ENCODE measurements at regions not wholly inside any gene's neighbourhood (a gene's known extent, or its start where the extent isn't known, plus 50 kb on each side); places are given as distances from the start of the nearest gene placed in this dataset.

DNA sequence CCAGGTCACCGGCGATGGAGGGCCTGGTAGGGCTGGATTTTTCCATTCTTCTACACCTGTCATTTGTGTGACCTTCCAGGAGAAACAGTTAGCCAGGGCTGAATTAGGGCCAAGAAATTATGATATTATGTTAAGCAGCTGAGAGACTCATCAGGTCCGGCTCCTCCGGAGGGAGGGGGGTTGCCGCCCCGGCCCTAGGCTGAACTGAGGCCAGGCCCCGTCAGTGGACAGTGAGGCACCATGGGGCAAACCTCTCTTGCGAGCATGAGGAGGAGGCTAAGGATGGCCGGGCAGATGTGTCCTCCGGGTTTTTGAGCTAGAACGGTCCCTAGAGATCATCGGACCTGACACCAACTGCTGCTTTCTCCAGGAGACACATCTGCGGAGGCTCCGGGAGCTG lies 150.1 kb downstream of the SOX11 start:
- no peak overlapping the region for H3K4me3 ChIP-seq (ENCODE audit: low read length)
- no peaks in the 10 kb centered on the region for H3K9me3 ChIP-seq (ENCODE audit: insufficient read depth, low read depth, low read length)
- no peaks in the 10 kb centered on the region for H3K27me3 ChIP-seq (ENCODE audit: insufficient read depth, low read length)

DNA sequence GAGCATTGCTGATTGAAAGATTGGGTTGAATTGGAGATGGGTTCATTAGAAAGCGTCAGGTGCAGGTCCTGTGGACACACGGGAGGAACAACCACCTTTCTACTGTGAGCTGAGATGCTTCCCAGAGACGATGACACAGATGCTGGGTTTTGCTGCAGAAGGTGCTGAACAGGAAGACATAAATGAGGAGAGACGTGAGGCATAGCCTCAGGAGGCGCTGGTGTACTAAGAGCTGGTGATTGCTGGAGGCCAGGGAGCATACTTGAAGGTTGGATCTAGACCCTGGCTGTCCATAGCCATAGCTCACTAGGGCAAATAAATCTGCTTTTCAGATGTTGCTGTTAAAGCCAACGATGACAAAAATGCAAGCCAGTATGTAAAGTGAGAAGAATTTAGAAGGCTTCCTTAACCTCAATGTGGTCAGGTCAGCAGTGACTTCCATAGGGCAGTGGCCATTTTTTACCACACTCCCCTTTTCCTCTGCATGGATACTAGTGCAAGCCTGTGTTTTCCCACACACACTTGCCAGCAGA lies 153.7 kb downstream of the SOX11 start:
- Histone ChIP-seq H3K4me3 (ENCODE audit: low read length) (no peak overlapping the region), H3K27ac (ENCODE audit: low read length) (no peak overlapping the region), H3K9ac (ENCODE audit: low read depth, low read length) (no peak overlapping the region), H3K9me3 (ENCODE audit: insufficient read depth, low read depth, low read length) (no peaks in the 10 kb centered on the region), H3K27me3 (ENCODE audit: insufficient read depth, low read length) (no peaks in the 10 kb centered on the region), H3K4me1 (ENCODE audit: insufficient read depth, low read length) (no peaks in the 10 kb centered on the region), H3K36me3 (ENCODE audit: insufficient read depth, low read depth, low read length) (no peaks in the 10 kb centered on the region)

More for the DNA sequence above, 150.1 kb downstream of the SOX11 start:
- no peak overlapping the region for H3K27ac ChIP-seq (ENCODE audit: low read length)
- H3K4me1 ChIP-seq (ENCODE audit: insufficient read depth, low read length): no peaks in the 10 kb centered on the region
- no peaks in the 10 kb centered on the region for H3K36me3 ChIP-seq (ENCODE audit: insufficient read depth, low read depth, low read length)
- no peak overlapping the region for H3K9ac ChIP-seq (ENCODE audit: low read depth, low read length)

DNA sequence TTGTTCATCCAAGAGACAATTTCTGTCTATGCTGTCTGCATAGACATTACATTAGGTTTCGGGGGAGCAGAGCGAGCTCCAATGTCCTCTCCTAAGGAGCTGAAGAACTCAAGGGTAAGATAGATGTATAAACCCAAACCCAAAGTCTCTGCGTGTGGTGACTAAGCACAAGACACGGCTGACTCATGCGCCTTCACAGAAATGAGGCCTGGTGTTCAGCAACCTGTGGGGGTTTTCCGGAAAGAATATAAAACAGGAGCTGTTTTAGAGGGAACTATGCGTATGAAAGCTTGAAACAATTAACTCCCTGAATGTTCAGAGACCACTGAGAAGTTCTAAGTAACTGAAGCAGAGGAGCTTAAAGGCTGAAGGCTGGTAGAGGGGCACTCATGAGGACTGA lies 154.7 kb downstream of the SOX11 start:
- no peaks in the 10 kb centered on the region for H3K36me3 ChIP-seq (ENCODE audit: insufficient read depth, low read depth, low read length)
- no peak overlapping the region for H3K9ac ChIP-seq (ENCODE audit: low read depth, low read length)
- no peak overlapping the region for H3K4me3 ChIP-seq (ENCODE audit: low read length)
- no peaks in the 10 kb centered on the region for H3K27me3 ChIP-seq (ENCODE audit: insufficient read depth, low read length)
- H3K4me1 ChIP-seq (ENCODE audit: insufficient read depth, low read length): no peaks in the 10 kb centered on the region
- no peak overlapping the region for H3K27ac ChIP-seq (ENCODE audit: low read length)
- no peaks in the 10 kb centered on the region for H3K9me3 ChIP-seq (ENCODE audit: insufficient read depth, low read depth, low read length)

DNA sequence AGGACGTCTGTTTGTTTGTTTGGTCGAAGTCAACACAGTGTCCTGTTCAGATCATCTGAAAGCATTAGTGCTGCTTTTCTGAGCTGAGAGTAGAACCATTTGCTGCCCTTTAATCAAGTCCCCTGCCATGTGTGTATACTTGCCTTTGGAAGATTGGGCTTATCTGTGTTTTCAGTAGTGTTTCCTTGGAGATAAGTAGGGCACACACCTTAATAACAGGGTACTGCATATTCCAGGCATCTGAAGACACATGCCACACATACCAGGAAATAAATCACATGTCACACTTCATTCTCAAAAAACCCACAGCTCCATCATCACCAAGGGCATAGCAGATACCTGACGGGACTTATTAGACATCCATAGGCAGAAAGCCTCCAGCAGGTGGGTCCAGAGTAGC lies 157.4 kb downstream of the SOX11 start:
- no peak overlapping the region for H3K9ac ChIP-seq (ENCODE audit: low read depth, low read length)
- H3K36me3 ChIP-seq (ENCODE audit: insufficient read depth, low read depth, low read length): no peaks in the 10 kb centered on the region
- H3K9me3 ChIP-seq (ENCODE audit: insufficient read depth, low read depth, low read length): no peaks in the 10 kb centered on the region
- no peaks in the 10 kb centered on the region for H3K27me3 ChIP-seq (ENCODE audit: insufficient read depth, low read length)
- no peak overlapping the region for H3K4me3 ChIP-seq (ENCODE audit: low read length)
- no peak overlapping the region for H3K27ac ChIP-seq (ENCODE audit: low read length)
- H3K4me1 ChIP-seq (ENCODE audit: insufficient read depth, low read length): no peaks in the 10 kb centered on the region

DNA sequence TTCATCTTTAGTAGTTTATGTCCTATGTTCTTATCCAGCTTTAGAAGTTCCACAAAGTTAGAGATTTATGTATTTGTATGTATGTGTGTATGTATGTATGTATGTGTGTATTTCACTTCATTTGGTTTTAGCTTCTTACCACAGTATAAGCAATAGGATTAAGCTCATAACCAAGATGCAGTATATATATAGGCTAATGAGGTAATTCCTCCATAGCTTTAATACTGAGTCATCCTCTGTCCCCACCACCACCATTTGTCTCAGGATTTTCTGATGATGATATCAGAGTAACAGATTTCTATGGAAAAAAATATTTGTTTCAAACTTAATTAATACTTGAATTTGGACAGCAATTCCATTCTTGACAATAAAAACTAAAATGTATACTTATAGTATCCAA lies 159.2 kb downstream of the SOX11 start:
- Histone ChIP-seq H3K9ac (ENCODE audit: low read depth, low read length) (no peak overlapping the region), H3K36me3 (ENCODE audit: insufficient read depth, low read depth, low read length) (no peaks in the 10 kb centered on the region), H3K4me3 (ENCODE audit: low read length) (no peak overlapping the region), H3K9me3 (ENCODE audit: insufficient read depth, low read depth, low read length) (no peaks in the 10 kb centered on the region), H3K27me3 (ENCODE audit: insufficient read depth, low read length) (no peaks in the 10 kb centered on the region), H3K27ac (ENCODE audit: low read length) (no peak overlapping the region), H3K4me1 (ENCODE audit: insufficient read depth, low read length) (no peaks in the 10 kb centered on the region)

DNA sequence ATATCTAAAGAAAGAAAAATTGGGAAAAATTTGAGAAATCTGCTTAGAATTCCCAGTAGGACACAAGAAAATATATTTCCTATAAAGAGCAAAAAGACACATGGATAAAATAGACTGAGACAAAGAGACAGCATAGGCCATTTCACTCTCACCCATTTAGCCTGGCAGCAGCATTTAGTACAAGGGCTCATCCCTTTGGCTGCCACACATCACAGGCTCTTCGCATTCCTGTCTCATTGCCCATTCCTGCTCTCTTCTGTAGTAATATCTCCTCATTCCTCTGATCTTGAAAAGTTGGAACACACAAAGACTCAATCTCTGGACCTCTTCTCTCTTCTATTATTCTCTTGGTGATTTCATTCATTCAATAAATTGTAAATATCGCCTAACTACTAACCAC lies 162.6 kb downstream of the SOX11 start:
- Histone ChIP-seq H3K4me1 (ENCODE audit: insufficient read depth, low read length) (no peaks in the 10 kb centered on the region), H3K9ac (ENCODE audit: low read depth, low read length) (no peak overlapping the region), H3K36me3 (ENCODE audit: insufficient read depth, low read depth, low read length) (no peaks in the 10 kb centered on the region), H3K27ac (ENCODE audit: low read length) (no peak overlapping the region), H3K9me3 (ENCODE audit: insufficient read depth, low read depth, low read length) (no peaks in the 10 kb centered on the region), H3K4me3 (ENCODE audit: low read length) (no peak overlapping the region), H3K27me3 (ENCODE audit: insufficient read depth, low read length) (no peaks in the 10 kb centered on the region)

DNA sequence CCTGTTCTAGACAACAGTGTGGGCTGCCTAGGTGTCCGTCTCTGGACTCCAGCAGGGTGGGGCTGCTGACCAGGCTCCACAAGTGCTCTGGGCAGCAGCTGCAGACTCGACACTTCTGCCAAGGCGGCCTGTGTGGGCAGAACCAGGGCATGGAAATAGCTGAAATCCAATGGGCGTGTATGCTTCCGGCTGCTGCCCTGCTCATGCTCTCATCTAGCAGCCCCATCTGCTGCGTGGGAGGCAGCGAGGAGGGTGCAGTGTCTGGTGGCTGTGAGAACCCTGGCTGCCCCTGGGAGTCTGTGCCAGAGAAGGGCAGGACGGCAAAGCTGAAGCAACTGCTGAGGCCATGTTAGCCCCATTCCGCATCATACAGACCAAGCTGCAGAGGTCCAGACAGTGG lies 174.9 kb downstream of the SOX11 start:
- no peak overlapping the region for H3K4me3 ChIP-seq (ENCODE audit: low read length)
- H3K9me3 ChIP-seq (ENCODE audit: insufficient read depth, low read depth, low read length): no peaks in the 10 kb centered on the region
- no peak overlapping the region for H3K27ac ChIP-seq (ENCODE audit: low read length)

DNA sequence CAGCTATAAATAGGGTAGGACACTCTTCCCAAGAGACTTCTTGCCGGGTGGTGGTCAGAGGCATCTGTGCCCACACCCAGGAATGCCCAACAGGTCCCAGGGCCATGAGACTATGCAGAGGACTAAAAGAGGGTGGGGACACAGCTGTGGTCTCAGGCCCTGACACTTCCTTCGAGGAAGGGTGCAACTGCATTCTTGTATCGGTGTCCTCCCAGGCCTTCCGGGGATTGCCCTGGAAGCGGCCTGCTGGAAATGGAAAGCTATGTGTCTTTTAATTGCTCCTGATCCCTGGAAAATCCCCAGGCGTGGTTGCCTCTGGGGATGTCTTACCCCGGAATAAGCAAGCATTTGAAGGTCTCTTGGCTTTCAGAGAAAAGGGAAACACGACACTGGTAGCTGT lies 176.7 kb downstream of the SOX11 start:
- no peak overlapping the region for H3K27ac ChIP-seq (ENCODE audit: low read length)
- no peaks in the 10 kb centered on the region for H3K27me3 ChIP-seq (ENCODE audit: insufficient read depth, low read length)
- H3K4me3 ChIP-seq (ENCODE audit: low read length): no peak overlapping the region
- H3K9me3 ChIP-seq (ENCODE audit: insufficient read depth, low read depth, low read length): peaks cover 3% of the 10 kb centered on the region; the same call in 1 of the 2 replicates
- no peaks in the 10 kb centered on the region for H3K36me3 ChIP-seq (ENCODE audit: insufficient read depth, low read depth, low read length)
- no peaks in the 10 kb centered on the region for H3K4me1 ChIP-seq (ENCODE audit: insufficient read depth, low read length)
- H3K9ac ChIP-seq (ENCODE audit: low read depth, low read length): no peak overlapping the region

More for the DNA sequence above, 174.9 kb downstream of the SOX11 start:
- H3K4me1 ChIP-seq (ENCODE audit: insufficient read depth, low read length): no peaks in the 10 kb centered on the region
- no peaks in the 10 kb centered on the region for H3K27me3 ChIP-seq (ENCODE audit: insufficient read depth, low read length)
- no peak overlapping the region for H3K9ac ChIP-seq (ENCODE audit: low read depth, low read length)
- no peaks in the 10 kb centered on the region for H3K36me3 ChIP-seq (ENCODE audit: insufficient read depth, low read depth, low read length)

DNA sequence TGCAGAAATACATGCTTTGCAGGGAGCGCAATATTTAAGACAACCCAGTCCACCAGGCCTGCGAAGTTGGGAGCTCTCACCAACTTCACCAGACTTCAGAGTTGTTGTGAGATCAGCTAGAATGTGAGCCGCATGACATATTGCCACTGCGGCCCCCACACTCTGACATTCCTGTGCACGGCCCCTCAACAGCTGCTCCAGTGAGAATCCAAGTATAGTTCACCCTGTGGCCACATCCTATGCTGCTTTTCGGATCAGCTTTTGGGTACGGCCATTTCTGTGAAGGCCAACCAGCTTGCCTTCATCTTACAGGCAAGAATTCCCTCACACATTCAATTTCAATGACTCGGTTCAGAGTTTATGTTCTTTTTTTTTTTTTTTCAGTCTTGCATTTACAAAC lies 177.8 kb downstream of the SOX11 start:
- H3K36me3 ChIP-seq (ENCODE audit: insufficient read depth, low read depth, low read length): no peaks in the 10 kb centered on the region
- H3K4me3 ChIP-seq (ENCODE audit: low read length): no peak overlapping the region
- no peaks in the 10 kb centered on the region for H3K27me3 ChIP-seq (ENCODE audit: insufficient read depth, low read length)
- H3K9me3 ChIP-seq (ENCODE audit: insufficient read depth, low read depth, low read length): peaks cover 4% of the 10 kb centered on the region; the same call in 1 of the 2 replicates
- no peak overlapping the region for H3K27ac ChIP-seq (ENCODE audit: low read length)
- H3K4me1 ChIP-seq (ENCODE audit: insufficient read depth, low read length): no peaks in the 10 kb centered on the region
- no peak overlapping the region for H3K9ac ChIP-seq (ENCODE audit: low read depth, low read length)

DNA sequence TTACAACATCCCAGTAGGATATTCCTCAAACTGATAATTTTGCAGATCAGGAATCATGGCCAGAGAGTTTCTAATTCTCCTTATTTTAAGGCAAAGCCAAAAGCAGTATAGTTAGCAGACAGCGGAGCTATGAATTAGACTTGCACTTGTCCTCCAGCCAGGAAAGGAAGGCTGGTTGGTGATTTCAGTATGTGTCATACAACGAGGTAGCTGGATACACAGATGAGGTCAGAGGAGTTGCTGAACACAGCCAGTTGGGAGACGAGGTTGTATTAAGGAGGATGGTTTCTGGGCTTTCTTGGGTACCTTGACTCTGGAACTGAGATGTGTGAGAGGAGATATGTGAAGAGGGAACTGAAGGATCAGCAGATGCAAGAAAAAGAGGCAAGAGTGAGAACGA lies 185.2 kb downstream of the SOX11 start:
- no peak overlapping the region for H3K4me3 ChIP-seq (ENCODE audit: low read length)
- H3K36me3 ChIP-seq (ENCODE audit: insufficient read depth, low read depth, low read length): no peaks in the 10 kb centered on the region
- H3K9me3 ChIP-seq (ENCODE audit: insufficient read depth, low read depth, low read length): peaks cover 7% of the 10 kb centered on the region; the same call in 1 of the 2 replicates
- no peaks in the 10 kb centered on the region for H3K27me3 ChIP-seq (ENCODE audit: insufficient read depth, low read length)
- H3K27ac ChIP-seq (ENCODE audit: low read length): no peak overlapping the region
- H3K4me1 ChIP-seq (ENCODE audit: insufficient read depth, low read length): no peaks in the 10 kb centered on the region
- H3K9ac ChIP-seq (ENCODE audit: low read depth, low read length): no peak overlapping the region

DNA sequence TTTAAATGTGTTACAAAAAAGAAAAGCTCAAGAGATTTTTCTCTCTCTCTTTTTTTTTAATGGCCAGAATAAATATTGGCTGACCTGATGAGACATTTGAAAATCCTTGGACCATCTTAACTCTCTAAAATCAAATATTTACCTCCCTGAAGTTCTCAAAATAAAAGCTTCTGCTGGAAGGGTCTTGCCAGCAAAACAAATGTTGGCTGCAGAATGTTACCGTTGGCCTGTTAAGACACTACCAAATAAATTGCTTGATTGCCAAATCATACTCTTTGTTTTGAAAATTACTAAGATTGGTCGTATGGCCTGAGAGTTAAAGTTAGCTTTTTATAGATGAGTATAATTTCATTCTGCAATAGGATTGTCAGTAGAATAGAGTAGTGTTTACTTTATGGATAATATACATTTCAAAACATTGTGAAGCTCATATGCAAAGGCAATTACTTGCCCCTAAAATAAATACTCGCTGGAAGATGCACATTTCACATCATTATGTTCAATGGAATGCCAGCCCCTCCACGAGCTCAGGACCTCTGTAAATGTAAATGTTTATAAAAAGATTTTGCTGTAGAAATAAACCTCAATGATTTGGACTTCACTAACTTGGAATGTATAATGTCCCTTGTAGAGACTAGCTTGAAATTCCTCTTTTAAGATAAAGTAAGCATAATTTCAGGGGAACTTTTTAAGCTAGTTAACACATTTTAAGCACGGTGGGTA lies 193.4 kb downstream of the SOX11 start:
- no peak overlapping the region for H3K4me3 ChIP-seq (ENCODE audit: low read length)
- no peaks in the 10 kb centered on the region for H3K36me3 ChIP-seq (ENCODE audit: insufficient read depth, low read depth, low read length)
- no peak overlapping the region for H3K27ac ChIP-seq (ENCODE audit: low read length)
- H3K27me3 ChIP-seq (ENCODE audit: insufficient read depth, low read length): no peaks in the 10 kb centered on the region
- peaks cover 12% of the 10 kb centered on the region; the same call in 1 of the 2 replicates for H3K4me1 ChIP-seq (ENCODE audit: insufficient read depth, low read length)
- H3K9ac ChIP-seq (ENCODE audit: low read depth, low read length): no peak overlapping the region
- H3K9me3 ChIP-seq (ENCODE audit: insufficient read depth, low read depth, low read length): 0 out of 2 replicates have a peak, but pooled peaks cover 3% of the 10 kb centered on the region

DNA sequence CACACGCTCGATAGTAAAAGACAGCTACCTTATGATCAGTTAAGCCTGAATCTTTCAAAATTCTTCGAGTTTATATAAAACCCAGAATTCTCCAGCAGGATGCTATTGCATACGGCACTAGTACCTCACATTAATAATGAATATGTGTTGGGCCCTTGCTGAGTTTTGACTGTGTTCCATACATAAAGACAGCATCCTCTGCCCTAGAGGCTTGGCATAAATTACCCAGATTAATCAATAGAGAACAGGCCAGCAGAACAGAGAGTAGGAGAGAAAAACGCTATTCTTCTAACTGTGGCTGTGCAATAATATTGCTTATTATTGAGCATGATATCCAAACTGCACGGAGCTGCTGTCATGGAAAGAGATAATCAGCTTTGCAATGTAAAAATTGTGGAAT lies 194.3 kb downstream of the SOX11 start:
- Histone ChIP-seq H3K36me3 (ENCODE audit: insufficient read depth, low read depth, low read length) (no peaks in the 10 kb centered on the region), H3K9ac (ENCODE audit: low read depth, low read length) (no peak overlapping the region), H3K27me3 (ENCODE audit: insufficient read depth, low read length) (no peaks in the 10 kb centered on the region), H3K4me3 (ENCODE audit: low read length) (no peak overlapping the region), H3K4me1 (ENCODE audit: insufficient read depth, low read length) (peaks cover 12% of the 10 kb centered on the region; the same call in 1 of the 2 replicates), H3K9me3 (ENCODE audit: insufficient read depth, low read depth, low read length) (0 out of 2 replicates have a peak, but pooled peaks cover 3% of the 10 kb centered on the region), H3K27ac (ENCODE audit: low read length) (no peak overlapping the region)
